ENCODE measurements at regions not wholly inside any gene's neighbourhood (a gene's known extent, or its start where the extent isn't known, plus 50 kb on each side); places are given as distances from the start of the nearest gene placed in this dataset.

GRCh38 chrX:150158554-150159332 is 204.4 kb upstream of the MAMLD1 start:
- no peak overlapping the region for H3K4me3 ChIP-seq (ENCODE audit: low read length)
- DNase-seq (ENCODE audit: low read depth, low spot score) = no peak

- H3K4me3 ChIP-seq (ENCODE audit: low read length) = no peak overlapping the region
- DNase-seq (ENCODE audit: low read depth, low spot score) = no peak
These were observed 203.6 kb upstream of the MAMLD1 start for GRCh38 chrX:150159537-150159936.

GRCh38 chrX:150160656-150161055 is 202.5 kb upstream of the MAMLD1 start:
- no peak for DNase-seq (ENCODE audit: low read depth, low spot score)
- H3K4me3 ChIP-seq (ENCODE audit: low read length) = no peak overlapping the region

GRCh38 chrX:150161193-150161592 is 201.9 kb upstream of the MAMLD1 start:
- no peak overlapping the region for H3K4me3 ChIP-seq (ENCODE audit: low read length)
- DNase-seq (ENCODE audit: low read depth, low spot score) = no peak

- H3K4me3 ChIP-seq (ENCODE audit: low read length) = no peak overlapping the region
- no peak for DNase-seq (ENCODE audit: low read depth, low spot score)
These were observed 201.0 kb upstream of the MAMLD1 start for GRCh38 chrX:150162141-150162540.

GRCh38 chrX:150163221-150163930 is 199.7 kb upstream of the MAMLD1 start:
- no peak for DNase-seq (ENCODE audit: low read depth, low spot score)
- no peak overlapping the region for H3K4me3 ChIP-seq (ENCODE audit: low read length)

GRCh38 chrX:150163956-150164726 is 199.0 kb upstream of the MAMLD1 start:
- DNase-seq (ENCODE audit: low read depth, low spot score) = no peak
- H3K4me3 ChIP-seq (ENCODE audit: low read length) = no peak overlapping the region

GRCh38 chrX:150164971-150165600 is 198.0 kb upstream of the MAMLD1 start:
- no peak for DNase-seq (ENCODE audit: low read depth, low spot score)
- H3K4me3 ChIP-seq (ENCODE audit: low read length) = no peak overlapping the region

- no peak for DNase-seq (ENCODE audit: low read depth, low spot score)
- H3K4me3 ChIP-seq (ENCODE audit: low read length) = no peak overlapping the region
These were observed 197.1 kb upstream of the MAMLD1 start for GRCh38 chrX:150165776-150166610.

- DNase-seq (ENCODE audit: low read depth, low spot score) = no peak
- H3K4me3 ChIP-seq (ENCODE audit: low read length) = no peak overlapping the region
These were observed 195.4 kb upstream of the MAMLD1 start for GRCh38 chrX:150167482-150168324.

GRCh38 chrX:150182161-150182560 is 181.0 kb upstream of the MAMLD1 start:
- no peak for DNase-seq (ENCODE audit: low read depth, low spot score)
- H3K4me3 ChIP-seq (ENCODE audit: low read length) = no peak overlapping the region

GRCh38 chrX:150184491-150184890 is 178.6 kb upstream of the MAMLD1 start:
- DNase-seq (ENCODE audit: low read depth, low spot score) = no peak
- H3K4me3 ChIP-seq (ENCODE audit: low read length) = no peak overlapping the region

- H3K4me3 ChIP-seq (ENCODE audit: low read length) = no peak overlapping the region
- DNase-seq (ENCODE audit: low read depth, low spot score) = no peak
These were observed 177.4 kb upstream of the MAMLD1 start for GRCh38 chrX:150185766-150186165.

GRCh38 chrX:150192816-150193215 is 170.3 kb upstream of the MAMLD1 start:
- no peak for DNase-seq (ENCODE audit: low read depth, low spot score)
- no peak overlapping the region for H3K4me3 ChIP-seq (ENCODE audit: low read length)

- DNase-seq (ENCODE audit: low read depth, low spot score) = no peak
- H3K4me3 ChIP-seq (ENCODE audit: low read length) = no peak overlapping the region
These were observed 166.8 kb upstream of the MAMLD1 start for GRCh38 chrX:150196285-150196684.

GRCh38 chrX:150197388-150197787 is 165.7 kb upstream of the MAMLD1 start:
- DNase-seq (ENCODE audit: low read depth, low spot score) = no peak
- H3K4me3 ChIP-seq (ENCODE audit: low read length) = no peak overlapping the region

GRCh38 chrX:150198776-150199175 is 164.3 kb upstream of the MAMLD1 start:
- no peak overlapping the region for H3K4me3 ChIP-seq (ENCODE audit: low read length)
- DNase-seq (ENCODE audit: low read depth, low spot score) = no peak

GRCh38 chrX:150199181-150199580 is 163.9 kb upstream of the MAMLD1 start:
- no peak for DNase-seq (ENCODE audit: low read depth, low spot score)

More at GRCh38 chrX:150199181-150199580, 163.9 kb upstream of the MAMLD1 start:
- no peak overlapping the region for H3K4me3 ChIP-seq (ENCODE audit: low read length)
